ENCODE measurements at regions not wholly inside any gene's neighbourhood (a gene's known extent, or its start where the extent isn't known, plus 50 kb on each side); places are given as distances from the start of the nearest gene placed in this dataset.
"Not testable (repeated sequence)": the region's sequence is repeated elsewhere in the genome, so short reads cannot be mapped to it uniquely, and the experiment has no call there.

DNA sequence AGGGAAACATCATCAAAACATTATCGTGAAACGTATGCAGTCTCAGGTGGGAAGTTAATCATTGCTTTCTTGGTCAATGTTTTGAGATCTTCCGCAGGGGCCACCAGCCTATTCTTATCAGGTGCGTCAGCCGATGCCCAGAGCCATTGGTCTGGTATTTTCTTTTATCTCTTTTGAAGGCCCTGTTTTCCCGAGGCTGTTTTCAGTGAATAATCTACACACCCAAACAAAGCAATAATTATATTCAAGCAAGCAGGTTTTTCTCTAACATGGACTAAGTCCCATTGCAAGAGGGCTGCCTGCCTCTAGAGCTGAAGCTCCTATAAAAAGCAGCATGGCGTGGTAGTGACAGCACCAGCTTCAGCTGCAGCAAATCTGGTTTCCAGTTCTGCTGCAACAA lies 430.0 kb upstream of the ID2 start:
- DNase-seq (ENCODE audit: low read depth in 2 of 2): no peak

- no peak for DNase-seq (ENCODE audit: low read depth in 2 of 2)
Measured at GRCh38 chr2:8252997-8253694, 428.7 kb upstream of the ID2 start.

DNA sequence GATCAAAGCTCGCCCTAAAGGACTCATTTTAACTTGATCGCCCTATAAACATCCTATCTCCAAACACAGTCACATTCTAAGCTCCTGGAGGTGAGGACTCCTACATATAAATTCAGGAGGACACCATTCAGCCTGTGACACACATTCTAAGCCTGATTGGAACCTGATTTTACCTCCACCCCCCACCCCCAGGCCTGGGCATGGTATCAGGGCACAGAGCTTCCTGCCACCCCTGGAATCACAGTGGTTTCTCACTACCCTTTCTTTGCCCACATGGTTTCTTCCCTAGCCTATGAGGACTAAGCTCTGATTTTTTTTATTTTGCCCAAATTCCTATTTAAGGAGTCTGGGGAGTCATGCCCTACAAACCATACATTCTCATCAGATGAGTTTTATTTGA lies 428.1 kb upstream of the ID2 start:
- DNase-seq (ENCODE audit: low read depth in 2 of 2): no peak

GRCh38 chr2:8254214-8254613 lies 427.6 kb upstream of the ID2 start:
- not testable (repeated sequence) for DNase-seq (ENCODE audit: low read depth in 2 of 2)

DNA sequence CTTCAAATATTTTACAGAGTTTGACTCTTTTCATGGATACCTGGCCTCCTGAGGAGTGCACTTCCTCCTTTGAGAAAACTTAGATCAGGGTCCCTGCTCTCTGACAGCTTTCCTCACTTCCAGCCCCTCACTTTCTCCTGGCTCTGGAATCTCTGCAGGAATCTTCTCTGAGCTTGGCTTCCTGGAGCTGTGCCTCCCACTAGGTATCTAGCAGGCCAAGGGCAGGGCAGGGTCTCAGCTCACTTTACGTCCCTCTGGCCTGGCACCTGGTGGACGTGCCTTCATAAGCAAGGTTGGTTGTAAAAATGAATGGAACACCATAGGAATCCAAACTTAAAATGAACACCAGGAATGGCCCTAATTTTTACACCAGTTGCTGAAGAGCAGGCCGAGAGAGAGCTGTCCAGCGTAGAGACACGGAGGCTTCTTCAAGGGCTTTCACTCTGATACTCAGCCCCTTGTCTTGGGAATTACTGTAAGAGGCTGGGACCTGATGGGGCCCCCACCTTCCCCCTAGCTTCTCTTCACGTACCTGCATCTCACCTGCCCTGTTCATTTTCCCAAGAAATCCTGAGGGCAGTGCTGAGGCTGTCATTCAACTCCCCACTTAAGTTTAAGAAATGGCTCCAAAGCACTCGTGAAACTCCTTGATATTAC lies 426.9 kb upstream of the ID2 start:
- no peak for DNase-seq (ENCODE audit: low read depth in 2 of 2)

DNA sequence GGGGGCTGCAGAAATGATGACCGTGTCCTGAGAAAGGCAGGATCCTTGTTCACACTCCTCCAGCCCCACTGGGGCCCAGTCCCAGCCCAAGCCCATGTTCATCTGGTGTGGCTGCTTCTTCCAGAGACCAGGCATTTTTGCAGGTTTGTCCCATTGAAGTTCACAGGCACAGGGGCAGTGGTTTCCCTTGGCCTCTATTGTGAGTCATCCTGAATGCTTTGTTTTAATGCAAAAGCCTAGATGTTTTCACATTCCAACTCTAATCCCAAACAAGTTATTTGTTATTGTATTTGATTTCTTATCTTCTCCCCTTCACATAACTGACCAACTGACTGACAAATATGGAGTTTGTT lies 426.4 kb upstream of the ID2 start:
- DNase-seq (ENCODE audit: low read depth in 2 of 2): no peak

DNA sequence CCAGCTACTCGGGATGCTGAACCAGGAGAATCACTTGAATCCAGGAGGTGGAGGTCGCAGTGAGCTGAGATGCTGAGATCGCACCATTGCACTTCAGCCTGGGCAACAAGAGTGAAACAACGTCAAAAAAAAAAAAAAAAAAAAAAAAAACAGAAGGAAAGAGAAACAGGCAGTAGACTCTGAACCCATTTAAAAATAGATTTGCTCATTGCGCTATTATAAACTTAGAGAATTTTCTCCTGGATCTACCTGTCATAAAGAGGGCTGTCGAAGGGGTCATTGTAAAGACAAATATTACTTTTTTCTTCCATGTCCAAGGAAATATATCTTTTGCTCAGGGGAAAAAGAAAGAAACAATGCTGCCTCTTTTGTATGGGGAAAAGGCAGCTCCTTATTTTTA lies 425.0 kb upstream of the ID2 start:
- no peak for DNase-seq (ENCODE audit: low read depth in 2 of 2)

DNA sequence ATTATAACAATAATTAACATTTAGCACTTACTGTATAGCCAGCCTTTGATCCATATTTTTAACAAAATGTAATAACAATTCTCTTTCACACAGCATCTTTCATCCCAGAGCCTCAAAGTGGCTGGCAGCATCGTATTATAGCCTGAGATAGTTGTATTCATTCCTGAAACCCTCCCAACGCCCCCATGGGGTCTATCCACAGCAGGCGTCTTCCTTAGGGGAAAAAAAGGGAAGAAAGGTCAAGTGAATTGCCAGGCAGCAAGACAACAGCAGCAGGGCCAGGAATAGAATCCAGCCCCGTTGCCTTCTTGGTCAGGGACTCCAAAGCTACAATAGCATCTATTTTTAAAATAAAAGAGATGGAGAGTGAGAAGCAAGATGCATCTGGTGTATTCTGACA lies 424.4 kb upstream of the ID2 start:
- DNase-seq (ENCODE audit: low read depth in 2 of 2): no peak

- DNase-seq (ENCODE audit: low read depth in 2 of 2): no peak
Measured at GRCh38 chr2:8258406-8258805, 423.4 kb upstream of the ID2 start.

- no peak for DNase-seq (ENCODE audit: low read depth in 2 of 2)
Measured at GRCh38 chr2:8259106-8259840, 422.6 kb upstream of the ID2 start.

GRCh38 chr2:8259841-8260178 lies 422.0 kb upstream of the ID2 start:
- no peak for DNase-seq (ENCODE audit: low read depth in 2 of 2)

GRCh38 chr2:8260213-8260612 lies 421.6 kb upstream of the ID2 start:
- DNase-seq (ENCODE audit: low read depth in 2 of 2): no peak

DNA sequence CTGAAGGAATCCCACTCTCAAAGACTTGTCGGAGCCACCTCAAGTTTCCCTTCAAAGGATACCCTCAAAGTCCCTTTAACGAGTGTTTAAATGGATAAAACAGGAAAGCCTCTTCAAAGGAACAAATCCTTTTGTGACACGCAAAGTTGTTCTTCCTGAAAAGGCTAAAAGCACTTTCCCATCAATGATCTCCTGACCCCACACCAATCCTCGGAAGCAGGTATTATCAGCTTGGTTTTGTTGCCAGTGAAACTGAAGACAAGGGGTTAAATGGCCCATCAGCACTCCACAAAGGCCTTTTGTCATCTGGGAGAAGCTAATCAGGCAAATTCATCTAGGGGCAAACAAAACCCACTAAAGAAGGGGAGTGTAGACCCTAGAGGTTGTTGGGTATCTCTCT lies 418.0 kb upstream of the ID2 start:
- no peak for DNase-seq (ENCODE audit: low read depth in 2 of 2)

DNA sequence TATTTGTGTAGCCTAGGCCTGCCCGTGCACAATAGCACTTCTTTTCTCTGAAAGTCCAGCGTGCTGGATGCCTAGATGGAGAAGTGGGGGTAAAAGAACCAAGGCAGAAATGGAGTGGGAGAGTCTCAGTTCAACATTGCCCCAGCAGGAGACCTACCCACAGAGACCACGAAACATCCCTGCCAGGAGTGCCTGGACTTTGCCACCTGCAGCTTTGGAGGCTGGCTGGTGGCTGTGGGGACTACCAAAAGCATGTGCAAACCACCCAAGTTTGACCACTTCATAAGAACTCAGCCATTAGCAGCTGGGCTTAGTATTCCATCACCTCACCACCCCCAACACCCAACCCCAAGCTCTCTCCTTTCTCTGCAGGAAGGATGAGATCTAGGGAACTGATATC lies 416.9 kb upstream of the ID2 start:
- DNase-seq (ENCODE audit: low read depth in 2 of 2): no peak

DNA sequence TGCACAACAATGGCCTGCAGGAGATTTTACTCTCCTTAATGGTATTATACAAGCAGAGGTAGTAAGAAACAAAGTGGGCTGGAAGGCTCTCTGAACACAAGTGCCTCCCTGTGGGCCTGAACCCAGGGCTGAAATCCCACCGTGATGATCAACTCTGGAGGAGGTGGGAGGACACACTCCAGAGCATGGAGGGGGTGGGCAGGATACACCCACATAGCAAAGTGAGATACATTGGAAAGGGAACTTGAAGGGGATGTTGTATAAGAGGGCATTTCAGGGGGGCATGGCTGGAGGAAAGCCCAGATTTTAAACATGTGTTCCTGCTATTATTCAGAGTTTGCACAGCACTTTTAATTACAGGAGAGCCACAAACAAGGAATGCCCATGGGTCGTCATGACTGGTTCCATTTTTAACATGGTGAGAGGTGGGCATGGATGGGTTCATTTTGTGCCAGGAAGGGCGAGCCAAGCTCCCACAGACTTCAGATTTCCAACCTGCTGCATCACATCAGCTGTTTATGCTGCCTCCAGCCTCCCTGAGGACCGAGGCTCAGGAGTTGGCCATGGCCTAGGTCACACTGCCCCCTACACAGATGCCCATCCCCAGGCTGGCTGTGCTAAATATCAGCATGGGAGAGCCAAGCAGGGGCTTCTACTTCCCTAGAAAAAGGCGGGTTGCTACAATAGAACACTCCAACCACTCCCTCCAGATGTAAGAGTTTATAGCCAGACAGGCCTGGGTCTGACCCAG lies 416.2 kb upstream of the ID2 start:
- no peak for DNase-seq (ENCODE audit: low read depth in 2 of 2)

GRCh38 chr2:8266563-8266962 lies 415.3 kb upstream of the ID2 start:
- no peak for DNase-seq (ENCODE audit: low read depth in 2 of 2)

DNA sequence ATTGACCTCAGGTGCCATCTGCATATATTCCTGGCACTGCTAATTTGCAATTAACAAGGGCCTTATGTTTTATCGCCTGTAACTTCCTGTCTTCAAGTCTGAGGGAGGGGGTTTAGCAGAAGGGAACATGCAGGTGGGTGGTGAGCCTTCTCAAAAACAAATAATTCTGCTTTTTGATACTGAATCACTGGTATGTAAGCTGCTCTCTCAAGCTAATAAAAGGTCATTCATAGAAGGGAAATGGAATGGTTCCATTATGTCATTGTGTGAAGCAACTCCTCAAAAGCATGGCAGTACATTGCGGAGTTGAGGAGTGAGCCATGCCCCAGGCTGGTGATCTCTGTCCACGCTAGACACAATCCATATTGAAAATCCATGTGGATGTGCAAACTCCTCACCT lies 414.8 kb upstream of the ID2 start:
- no peak for DNase-seq (ENCODE audit: low read depth in 2 of 2)

DNA sequence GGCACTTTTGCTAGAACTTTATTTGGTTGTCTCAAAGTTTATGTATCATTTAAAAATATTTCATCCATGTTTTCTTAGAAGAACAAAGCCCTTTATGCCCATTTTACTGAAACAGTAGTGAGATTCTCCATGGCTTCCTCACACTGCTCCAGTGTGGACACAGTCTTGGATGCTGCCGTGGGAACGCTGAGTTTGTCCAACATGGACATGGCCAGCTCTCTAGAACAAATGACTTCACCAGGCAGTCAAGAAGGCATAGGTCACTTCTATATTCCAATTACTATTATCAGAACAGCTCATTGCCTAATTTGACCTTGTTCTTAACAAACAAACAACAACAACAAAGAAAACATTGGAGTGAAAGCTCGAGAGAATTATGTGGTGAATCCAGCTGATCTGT lies 414.1 kb upstream of the ID2 start:
- no peak for DNase-seq (ENCODE audit: low read depth in 2 of 2)

DNA sequence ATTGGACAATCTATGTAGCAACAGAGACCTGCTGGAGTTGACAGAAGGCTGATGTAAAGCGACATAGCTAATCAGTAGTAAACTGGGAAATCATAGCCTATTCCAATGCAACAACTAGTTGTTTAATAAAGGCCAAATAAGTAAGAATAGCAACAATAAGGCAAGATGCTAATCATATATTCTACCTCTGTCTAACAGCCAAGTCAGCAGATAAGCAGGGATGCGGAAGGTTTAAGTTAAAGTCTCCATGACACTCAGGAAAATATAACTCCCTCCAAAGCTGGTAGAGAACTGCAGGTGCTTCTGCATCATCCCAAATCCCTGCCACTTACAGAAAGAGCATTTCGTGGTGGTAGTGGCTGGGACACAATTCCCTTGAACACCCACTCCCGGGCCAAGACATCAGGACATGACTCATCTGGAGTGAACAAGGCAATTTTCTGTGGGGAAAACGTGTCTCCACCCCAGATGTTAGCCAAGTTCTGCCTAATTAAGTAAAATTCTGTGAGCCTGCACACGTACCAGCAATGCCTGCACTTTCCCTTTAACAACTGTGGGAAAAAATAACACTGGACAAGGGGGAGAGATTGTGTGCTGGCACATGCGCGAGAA lies 413.6 kb upstream of the ID2 start:
- no peak for DNase-seq (ENCODE audit: low read depth in 2 of 2)

- DNase-seq (ENCODE audit: low read depth in 2 of 2): no peak
Measured at GRCh38 chr2:8270699-8271098, 411.2 kb upstream of the ID2 start.

DNA sequence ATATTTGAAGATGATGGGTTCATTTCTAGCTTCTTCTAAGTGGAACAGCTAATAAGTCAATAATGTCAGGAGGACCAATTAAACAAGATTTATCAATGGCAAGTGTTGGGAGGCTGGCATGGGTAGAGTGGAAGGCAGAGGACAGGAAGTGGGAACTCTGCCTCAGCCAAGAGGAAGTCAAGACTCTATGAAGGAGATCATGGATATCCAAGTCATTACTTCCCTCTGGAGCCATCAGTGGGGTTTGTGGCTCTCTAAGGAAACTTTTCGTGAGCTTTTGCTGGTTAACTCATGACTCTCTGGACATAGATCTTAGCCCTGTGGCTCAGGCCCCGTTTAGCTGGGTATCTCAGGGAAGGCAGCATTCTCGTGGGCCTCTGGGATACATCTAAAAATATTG lies 410.4 kb upstream of the ID2 start:
- no peak for DNase-seq (ENCODE audit: low read depth in 2 of 2)

DNA sequence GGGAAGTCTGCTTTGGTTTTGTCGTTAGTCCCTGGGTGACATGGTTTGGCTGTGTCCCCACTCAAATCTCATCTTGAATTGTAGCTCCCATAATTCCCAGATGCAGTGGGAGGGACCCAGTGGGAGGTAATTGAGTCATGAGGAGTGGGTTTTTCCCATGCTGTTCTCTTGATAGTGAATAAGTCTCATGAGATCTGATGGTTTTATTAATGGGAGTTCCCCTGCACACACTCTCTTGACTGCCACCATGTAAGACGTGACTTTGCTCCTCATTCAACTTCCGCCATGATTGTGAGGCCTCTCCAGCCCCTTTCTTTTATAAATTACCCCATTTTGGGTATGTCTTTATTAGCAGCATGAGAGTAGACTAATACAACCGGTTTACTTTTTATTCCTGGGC lies 405.8 kb upstream of the ID2 start:
- no peak for DNase-seq (ENCODE audit: low read depth in 2 of 2)
